GM12878 (cell line): ENCODE measurements at regions not wholly inside any gene's neighbourhood (a gene's known extent, or its start where the extent isn't known, plus 50 kb on each side); places are given as distances from the start of the nearest gene placed in this dataset.

Experiments used
- ATAC-seq: fragments of 200-7000 bp; cut with Tn5 transposase; 3 replicates; pipeline ENCODE4 v1.9.1; 2020; ENCODE audit warnings: mild to moderate bottlenecking, moderate library complexity
- BruUV-seq: library from RNA; stranded (reverse); fragments of 400-500 nt; replicated peaks from 2 replicates; lab custom pipeline; 2021; lab: Mats Ljungman, UMichigan
- CTCF ChIA-PET: fragments of 300-600 bp; sonication (Branson Sonifier 250); formaldehyde crosslinking; extraction: SDS; loops from one replicate; lab custom pipeline; 2021; ENCODE audit warnings: inconsistent platforms; lab: Yijun Ruan, JAX
- POLR2A ChIA-PET: fragments of 350-600 bp; formaldehyde crosslinking; extraction: SDS; loops from one replicate; lab custom pipeline; 2021; ENCODE audit warnings: inconsistent platforms; lab: Charles Lee
- RAD21 ChIA-PET: fragments of 300-600 bp; sonication (Branson Sonifier 250); formaldehyde crosslinking; loops from one replicate; lab custom pipeline; 2023; ENCODE audit warnings: antibody characterized with exemption; ENCODE audit not compliant: unreplicated experiment; lab: Charles Lee
- SMC1A ChIA-PET: fragments of 300-600 bp; sonication (Branson Sonifier 250); formaldehyde crosslinking; loops from one replicate; lab custom pipeline; 2023; ENCODE audit not compliant: unreplicated experiment, uncharacterized antibody; lab: Charles Lee
- DNase-seq: peaks from one replicate; pipeline ENCODE4 v3.0.0-alpha.2; 2011; ENCODE audit warnings: low read depth, low spot score
- FAIRE-seq: peaks from 3 replicates; lab custom pipeline; 2011; peaks lifted over from hg19 to GRCh38; lab: Jason Lieb, UNC
- H2AFZ ChIP-seq: 2 replicates; pipeline ENCODE4 v1.6.0; 2011; ENCODE audit warnings: low read depth, low read length, control low read depth; ENCODE audit not compliant: control insufficient read depth
- H3K27ac ChIP-seq: 2 replicates; pipeline ENCODE4 v1.5.1; 2011; ENCODE audit warnings: control low read depth; ENCODE audit not compliant: control insufficient read depth, insufficient read depth
- H3K27me3 ChIP-seq, 2 experiments: replicated peaks in 1 of 2; 2 replicates each; pipeline versions ENCODE4 v1.6.0 to v1.6.1; 2011; ENCODE audit warnings: low read length in 1 of 2; ENCODE audit not compliant: control insufficient read depth in 2 of 2, insufficient read depth in 2 of 2
- H3K36me3 ChIP-seq, 2 experiments: 2 replicates each; pipeline ENCODE4 v1.5.1; 2011; ENCODE audit warnings: low read length in 1 of 2; ENCODE audit not compliant: control insufficient read depth in 2 of 2, insufficient read depth in 2 of 2
- H3K4me1 ChIP-seq: 2 replicates; pipeline ENCODE4 v1.6.1; 2011; ENCODE audit warnings: mild to moderate bottlenecking, low read length, moderate library complexity, mixed read lengths; ENCODE audit not compliant: control insufficient read depth, insufficient read depth
- H3K4me2 ChIP-seq: 2 replicates; pipeline ENCODE4 v1.6.0; 2011; ENCODE audit warnings: control low read depth; ENCODE audit not compliant: control insufficient read depth, insufficient read depth
- H3K4me3 ChIP-seq: fragments of 200-600 bp; sonication (generic); 2 replicates; pipeline ENCODE4 v1.5.1; 2016
- H3K79me2 ChIP-seq: 2 replicates; pipeline ENCODE4 v1.6.0; 2011; ENCODE audit warnings: low read length; ENCODE audit not compliant: control insufficient read depth, insufficient read depth
- H3K9ac ChIP-seq: 2 replicates; pipeline ENCODE4 v1.8.0; 2011; ENCODE audit warnings: low read length, control low read depth, mixed read lengths; ENCODE audit not compliant: control insufficient read depth, insufficient read depth
- H3K9me3 ChIP-seq: replicated peaks from 3 replicates; pipeline ENCODE4 v1.5.1; 2011; ENCODE audit warnings: mild to moderate bottlenecking, low read length; ENCODE audit not compliant: control insufficient read depth, insufficient read depth
- H4K20me1 ChIP-seq: 2 replicates; pipeline ENCODE4 v1.6.0; 2011; ENCODE audit not compliant: control insufficient read depth, insufficient read depth
- EZH2 ChIP-seq: IDR thresholded peaks from 2 replicates; pipeline ENCODE4 v1.6.1; 2012; ENCODE audit warnings: low read depth, mild to moderate bottlenecking, control low read depth, inconsistent platforms, low read length, borderline replicate concordance; ENCODE audit not compliant: control insufficient read depth
- IRF4 ChIP-seq: IDR thresholded peaks from 2 replicates; pipeline ENCODE4 v1.6.1; 2011; ENCODE audit warnings: low read depth, low read length
- KAT2A ChIP-seq: conservative IDR thresholded peaks from 2 replicates; pipeline ENCODE4 v1.6.1; 2011; ENCODE audit warnings: low read depth, low read length; ENCODE audit not compliant: control insufficient read depth
- RFX5 ChIP-seq: IDR thresholded peaks from 2 replicates; pipeline ENCODE4 v1.6.1; 2011; ENCODE audit warnings: low read depth, low read length, improper control_type of control experiment
- WRNIP1 ChIP-seq: IDR thresholded peaks from 2 replicates; pipeline ENCODE4 v1.6.1; 2011; ENCODE audit warnings: low read depth, low read length, improper control_type of control experiment, borderline replicate concordance
- ZNF207 ChIP-seq: fragments of 450-650 bp; IDR thresholded peaks from 2 replicates; pipeline ENCODE4 v1.6.1; 2014; ENCODE audit warnings: antibody characterized with exemption, mild to moderate bottlenecking, borderline replicate concordance
- WGBS: methylation state at CpG from one replicate; pipeline ENCODE4 v1.1.6; 2016; ENCODE audit warnings: low lambda C conversion rate; ENCODE audit not compliant: insufficient replicate concordance, insufficient coverage; ENCODE audit errors: missing lambda C conversion rate; 5-methylcytosine and 5-hydroxymethylcytosine counted together
- in situ Hi-C: fragments of 300-500 bp; cut with MboI; formaldehyde crosslinking; loops from 9 replicates; pipeline ENCODE4 v1.14.3; 2018; ENCODE audit warnings: mixed read lengths
- intact Hi-C: fragments of 100-400 bp; cut with micrococcal nuclease; formaldehyde crosslinking; loops from one replicate; pipeline ENCODE4 v1.14.2; 2022; ENCODE audit not compliant: unreplicated experiment

GRCh38 chr10:107552963-107553362 lies 388.5 kb upstream of the SORCS1 start:
- no peak overlapping the region for H2AFZ ChIP-seq
- no TSS peak for BruUV-seq
- 2% methylated on average over 2 of the region's 2 CpGs for WGBS
- no peak overlapping the region for H3K4me3 ChIP-seq
- H3K9me3 ChIP-seq: no peaks in the 10 kb centered on the region; the same call in 2 of the 3 replicates
- ChIA-PET SMC1A (interaction anchor here (0.9 to 5.8 kb wide), 7 partner anchors 10 to 144 kb away, joined by 3 to 44 read pairs (median 7); no protein-coding TSS in a partner anchor), POLR2A (no interaction called here), RAD21 (interaction anchor here (0.6 to 5.0 kb wide), 7 partner anchors 39 to 173 kb away, joined by 3 to 28 read pairs (median 3); no protein-coding TSS in a partner anchor), CTCF (interaction anchor here (0.8 to 1.0 kb wide), 2 partner anchors 108 to 143 kb away, joined by 3 to 4 read pairs; no protein-coding TSS in a partner anchor)
- H4K20me1 ChIP-seq: no peaks in the 10 kb centered on the region
- H3K27ac ChIP-seq: no peak overlapping the region
- FAIRE-seq (no peak), ATAC-seq (no peak), DNase-seq (no peak)
- no peaks in the 10 kb centered on the region for H3K79me2 ChIP-seq
- H3K27me3 ChIP-seq: no peaks in the 10 kb centered on the region
- no peak overlapping the region for H3K4me2 ChIP-seq
- intact Hi-C loops (no loop called here), in situ Hi-C loops (no loop called here)
- TF ChIP-seq ZNF207 (no peak), WRNIP1 (no peak)
- no peak overlapping the region for H3K9ac ChIP-seq
- no peaks in the 10 kb centered on the region for H3K36me3 ChIP-seq
- no peaks in the 10 kb centered on the region for H3K4me1 ChIP-seq

DNA sequence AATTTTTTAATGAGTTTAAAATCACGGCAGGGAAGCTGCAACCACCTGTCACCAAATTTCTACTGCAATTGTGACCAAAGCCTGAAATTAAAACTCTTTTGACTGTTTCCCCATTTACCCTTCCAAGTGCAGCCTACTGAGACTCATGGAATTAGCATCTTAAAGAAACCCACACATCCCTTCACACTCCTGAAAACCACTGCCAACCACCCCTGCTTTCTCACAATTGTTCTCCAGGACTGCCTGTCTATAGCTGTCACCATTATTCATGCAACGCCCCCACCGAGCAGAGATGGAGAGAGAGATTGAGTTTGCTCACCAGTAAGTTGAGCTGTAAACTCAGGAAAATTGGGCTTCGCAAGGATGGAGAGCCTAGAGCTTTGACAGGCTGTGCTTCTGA lies 383.8 kb upstream of the SORCS1 start:
- Histone ChIP-seq H3K4me3 (no peak overlapping the region), H4K20me1 (no peaks in the 10 kb centered on the region), H3K36me3 (no peaks in the 10 kb centered on the region), H3K79me2 (no peaks in the 10 kb centered on the region), H3K9ac (no peak overlapping the region), H3K27me3 (no peaks in the 10 kb centered on the region), H3K9me3 (no peaks in the 10 kb centered on the region; the same call in 2 of the 3 replicates), H3K4me2 (no peak overlapping the region), H3K27ac (no peak overlapping the region), H3K4me1 (no peaks in the 10 kb centered on the region), H2AFZ (no peak overlapping the region)
- SMC1A ChIA-PET: interaction anchor here (0.6 to 3.4 kb wide), 12 partner anchors 10 to 186 kb away, joined by 3 to 18 read pairs (median 3); no protein-coding TSS in a partner anchor
- no peak for ATAC-seq
- RAD21 ChIA-PET: interaction anchor here (0.9 to 1.6 kb wide), 3 partner anchors 72 to 139 kb away, joined by 3 to 10 read pairs (median 4); no protein-coding TSS in a partner anchor
- no TSS peak for BruUV-seq
- in situ Hi-C loops (no loop called here), intact Hi-C loops (no loop called here)
- POLR2A ChIA-PET: no interaction called here
- FAIRE-seq: no peak
- CTCF ChIA-PET: interaction anchor here (1.3 to 1.4 kb wide), 2 partner anchors 26 to 138 kb away, joined by 3 to 9 read pairs; no protein-coding TSS in a partner anchor
- 32% methylated on average over 4 of the region's 4 CpGs for WGBS
- DNase-seq: no peak
- TF ChIP-seq IRF4: no peak
- no peak for TF ChIP-seq KAT2A
- no peak for TF ChIP-seq EZH2
- no peak for TF ChIP-seq RFX5
